ENCODE measurements at regions not wholly inside any gene's neighbourhood (a gene's known extent, or its start where the extent isn't known, plus 50 kb on each side); places are given as distances from the start of the nearest gene placed in this dataset.

- Histone ChIP-seq H3K79me2 (ENCODE audit: control insufficient read depth, insufficient read depth, low read length) (no peaks in the 10 kb centered on the region), H3K9me3 (replicated peaks; ENCODE audit: control insufficient read depth, insufficient read depth, low read depth, low read length) (no peaks in the 10 kb centered on the region), H3K9me1 (ENCODE audit: control insufficient read depth, insufficient read depth, low read length) (no peaks in the 10 kb centered on the region), H2AFZ (ENCODE audit: low read depth, low read length) (no peak overlapping the region), H3K36me3 (ENCODE audit: control insufficient read depth, insufficient read depth, low read length) (no peaks in the 10 kb centered on the region), H4K20me1 (replicated peaks; ENCODE audit: control insufficient read depth, insufficient read depth, low read length) (no peaks in the 10 kb centered on the region), H3K27me3 (ENCODE audit: control insufficient read depth in 2 of 2, insufficient read depth in 2 of 2, low read length in 2 of 2) (peaks cover 0 to 4% of the 10 kb centered on the region in 2 experiments; a peak in 3 of 5 replicates), H3K4me1 (replicated peaks in 1 of 2; ENCODE audit: control insufficient read depth in 2 of 2, insufficient read depth in 2 of 2, low read length in 2 of 2) (no peaks in the 10 kb centered on the region), H3K4me2 (ENCODE audit: insufficient read depth, low read length) (no peak overlapping the region), H3K9ac (ENCODE audit: insufficient read depth in 1 of 2, low read depth in 2 of 2, low read length in 2 of 2) (no peak overlapping the region), H3K27ac (ENCODE audit: extremely low read depth, low read depth, low read length) (no peak overlapping the region), H3K4me3 (no peak overlapping the region)
- POLR2A ChIA-PET: no interaction called here
- ATAC-seq: no peak
- no peak for FAIRE-seq
- BruUV-seq (replicated peaks): no TSS peak
- DNase-seq (ENCODE audit: extremely low read depth in 1 of 4, low spot score in 3 of 4): no peak
- CTCF ChIA-PET (ENCODE audit: low intra/inter-chr PET ratio): no interaction called here
- in situ Hi-C loops (cut with MboI): no loop called here
- intact Hi-C loops (cut with micrococcal nuclease): no loop called here
- TF ChIP-seq NFYB (IDR thresholded peaks at IDR 0.05; ENCODE audit: extremely low read depth, insufficient read length) (peak; percentile 39), IFI16 (CRISPR knock-in tag; IDR thresholded peaks at IDR 0.05) (no peak), EGR1 (conservative IDR thresholded peaks at IDR 0.05) (no peak), MBD2 (IDR thresholded peaks at IDR 0.05; ENCODE audit: borderline replicate concordance, low read depth) (no peak), TFE3 (CRISPR knock-in tag; IDR thresholded peaks at IDR 0.05) (peak; percentile 60), RBM14 (IDR thresholded peaks at IDR 0.05; ENCODE audit: borderline replicate concordance, insufficient read depth, low read depth, low read length) (no peak), CCAR2 (IDR thresholded peaks at IDR 0.05; ENCODE audit: low read depth, low read length) (no peak)
Measured at GRCh38 chr16:26901983-26902382, 164.7 kb upstream of the C16orf82 start.
